ENCODE measurements at regions not wholly inside any gene's neighbourhood (a gene's known extent, or its start where the extent isn't known, plus 50 kb on each side); places are given as distances from the start of the nearest gene placed in this dataset.
A peak's percentile ranks its signal among the peaks of the same experiment; 100 is the strongest.

DNA sequence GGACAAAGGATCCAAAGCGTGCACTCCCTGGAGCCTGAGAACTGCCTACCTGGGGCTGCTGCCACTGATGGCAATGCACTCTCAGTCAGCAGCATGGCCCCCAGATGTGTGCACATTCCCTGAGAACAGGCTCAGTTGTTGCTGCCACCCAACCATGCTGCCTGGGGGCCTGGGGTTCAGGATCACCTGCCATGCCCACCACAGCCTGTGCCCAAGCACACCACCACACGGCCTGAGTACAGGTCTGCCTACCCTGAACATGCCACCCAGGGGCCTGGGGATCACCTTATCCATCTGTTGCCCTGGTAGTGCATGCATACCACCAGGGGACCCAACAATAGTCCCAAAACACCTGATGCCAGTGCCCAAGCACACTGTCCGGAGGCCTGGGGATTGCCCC lies 1174.5 kb downstream of the SORCS1 start:
- no peaks in the 10 kb centered on the region for H3K36me3 ChIP-seq
- TF ChIP-seq, protein P1, sequence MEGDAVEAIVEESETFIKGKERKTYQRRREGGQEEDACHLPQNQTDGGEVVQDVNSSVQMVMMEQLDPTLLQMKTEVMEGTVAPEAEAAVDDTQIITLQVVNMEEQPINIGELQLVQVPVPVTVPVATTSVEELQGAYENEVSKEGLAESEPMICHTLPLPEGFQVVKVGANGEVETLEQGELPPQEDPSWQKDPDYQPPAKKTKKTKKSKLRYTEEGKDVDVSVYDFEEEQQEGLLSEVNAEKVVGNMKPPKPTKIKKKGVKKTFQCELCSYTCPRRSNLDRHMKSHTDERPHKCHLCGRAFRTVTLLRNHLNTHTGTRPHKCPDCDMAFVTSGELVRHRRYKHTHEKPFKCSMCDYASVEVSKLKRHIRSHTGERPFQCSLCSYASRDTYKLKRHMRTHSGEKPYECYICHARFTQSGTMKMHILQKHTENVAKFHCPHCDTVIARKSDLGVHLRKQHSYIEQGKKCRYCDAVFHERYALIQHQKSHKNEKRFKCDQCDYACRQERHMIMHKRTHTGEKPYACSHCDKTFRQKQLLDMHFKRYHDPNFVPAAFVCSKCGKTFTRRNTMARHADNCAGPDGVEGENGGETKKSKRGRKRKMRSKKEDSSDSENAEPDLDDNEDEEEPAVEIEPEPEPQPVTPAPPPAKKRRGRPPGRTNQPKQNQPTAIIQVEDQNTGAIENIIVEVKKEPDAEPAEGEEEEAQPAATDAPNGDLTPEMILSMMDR (IDR thresholded peaks at IDR 0.05): no peak
- no peak for TF ChIP-seq POLR2AphosphoS5 (IDR thresholded peaks at IDR 0.05)
- TF ChIP-seq POLR2A (IDR thresholded peaks at IDR 0.05; ENCODE audit: low read depth): no peak
- H3K4me1 ChIP-seq: peaks cover 0 to 10% (median 0%) of the 10 kb centered on the region in 4 donors
- H3K4me3 ChIP-seq: no peak overlapping the region
- DNase-seq (ENCODE audit: extremely low spot score): no peak
- no CpG with 5 or more reads among the region's 3 CpGs for WGBS
- H3K9me3 ChIP-seq: no peaks in the 10 kb centered on the region
- intact Hi-C loops (cut with DNase I): no loop called here
- no peak overlapping the region for H3K27ac ChIP-seq (replicated peaks in 1 of 4)
- no peaks in the 10 kb centered on the region for H3K27me3 ChIP-seq

DNA sequence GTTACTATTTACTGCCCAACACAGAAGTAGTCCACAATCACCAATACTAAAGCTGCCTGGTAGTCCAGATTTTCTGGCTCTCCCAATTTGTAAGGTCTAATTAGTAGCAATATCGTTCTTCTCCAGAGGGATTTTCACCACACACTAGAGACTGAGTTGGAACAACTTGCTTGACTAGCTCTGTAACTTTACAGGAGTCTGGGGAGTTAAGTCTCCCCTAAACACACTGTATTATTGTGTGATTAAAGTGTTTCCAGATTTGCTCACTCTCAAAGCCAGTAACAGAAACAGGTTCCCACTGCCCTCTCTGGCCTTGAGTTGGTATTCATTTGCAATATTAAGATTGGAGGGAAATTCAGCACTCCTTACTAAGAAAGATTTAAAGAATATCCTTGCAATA lies 1175.7 kb downstream of the SORCS1 start:
- DNase-seq (ENCODE audit: extremely low spot score): no peak
- TF ChIP-seq EP300 (IDR thresholded peaks at IDR 0.05) (no peak), POLR2AphosphoS5 (IDR thresholded peaks at IDR 0.05) (no peak), POLR2A (IDR thresholded peaks at IDR 0.05; ENCODE audit: low read depth) (no peak)
- TF ChIP-seq, protein P1 (IDR thresholded peaks at IDR 0.05): no peak
- peaks cover 0 to 10% (median 0%) of the 10 kb centered on the region in 4 donors for H3K4me1 ChIP-seq
- H3K27me3 ChIP-seq: no peaks in the 10 kb centered on the region
- H3K27ac ChIP-seq (replicated peaks in 1 of 4): no peak overlapping the region
- WGBS: 76% methylated on average over 1 of the region's 1 CpG
- no peaks in the 10 kb centered on the region for H3K9me3 ChIP-seq
- intact Hi-C loops (cut with DNase I): no loop called here
- no peaks in the 10 kb centered on the region for H3K36me3 ChIP-seq
- H3K4me3 ChIP-seq: no peak overlapping the region

DNA sequence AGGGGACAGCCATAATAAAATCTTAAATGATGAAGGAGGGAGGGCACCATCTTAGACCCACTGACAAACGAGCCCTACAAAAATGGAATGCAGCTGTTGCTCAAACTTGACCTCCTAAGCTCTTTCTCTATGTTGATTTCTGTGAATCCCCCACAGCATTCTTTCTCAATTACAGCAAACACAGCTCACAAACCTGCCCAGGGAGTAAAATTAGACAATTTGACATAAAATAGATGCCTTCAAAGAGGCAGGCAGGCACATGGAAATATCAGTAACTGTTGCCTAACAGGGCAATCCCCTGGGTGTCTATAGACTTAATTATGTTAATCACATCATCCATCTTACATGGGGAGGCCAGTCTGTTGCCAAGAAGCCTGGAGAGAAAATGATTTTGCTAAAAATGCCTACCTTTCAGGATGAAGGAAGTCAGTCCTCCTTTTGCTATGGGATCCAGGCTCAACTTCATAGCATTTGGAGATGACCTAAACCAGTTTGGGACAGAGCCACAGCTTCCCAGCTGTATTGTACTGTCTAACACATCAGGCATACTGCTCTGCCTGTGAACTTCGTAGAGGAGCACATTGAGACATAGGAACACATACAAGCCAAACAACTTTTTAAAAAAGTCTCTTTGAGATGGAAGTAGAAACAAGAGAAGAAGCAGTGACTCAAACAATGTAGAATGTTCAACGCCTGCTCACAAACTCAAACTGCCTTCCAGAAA lies 1177.4 kb downstream of the SORCS1 start:
- 37% methylated on average over 3 of the region's 3 CpGs for WGBS
- H3K4me1 ChIP-seq: peaks cover 0 to 10% (median 0%) of the 10 kb centered on the region in 4 donors
- H3K36me3 ChIP-seq: no peaks in the 10 kb centered on the region
- intact Hi-C loops (cut with DNase I): no loop called here
- no peaks in the 10 kb centered on the region for H3K9me3 ChIP-seq
- TF ChIP-seq, protein P1 (IDR thresholded peaks at IDR 0.05): no peak
- TF ChIP-seq POLR2A (IDR thresholded peaks at IDR 0.05; ENCODE audit: low read depth) (no peak), POLR2AphosphoS5 (IDR thresholded peaks at IDR 0.05) (no peak), EP300 (IDR thresholded peaks at IDR 0.05) (no peak)
- no peak for DNase-seq (ENCODE audit: extremely low spot score)
- H3K27ac ChIP-seq (replicated peaks in 1 of 4): peak overlapping the region in 1 of 4 donors; percentile 4
- H3K4me3 ChIP-seq: no peak overlapping the region
- H3K27me3 ChIP-seq: no peaks in the 10 kb centered on the region

DNA sequence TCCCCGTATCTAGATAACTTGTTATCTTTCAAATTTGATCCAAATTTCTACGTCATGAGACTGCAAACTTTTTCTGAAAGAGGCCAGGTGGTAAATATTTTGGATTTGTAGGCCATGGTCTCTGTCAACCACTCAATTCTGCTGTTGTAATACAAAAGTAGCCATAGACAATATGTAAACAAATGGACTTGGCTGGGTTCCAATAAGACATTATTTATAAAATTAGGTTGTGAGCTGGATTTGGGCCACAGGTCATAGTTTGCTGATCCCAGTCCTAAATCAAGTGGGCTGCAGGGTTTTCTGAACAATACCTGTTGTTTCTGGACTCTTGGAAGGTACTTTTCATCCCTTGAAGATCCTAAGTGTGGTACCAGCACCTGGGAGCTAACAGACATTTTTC lies 1178.0 kb downstream of the SORCS1 start:
- H3K4me1 ChIP-seq: peaks cover 0 to 10% (median 0%) of the 10 kb centered on the region in 4 donors
- DNase-seq (ENCODE audit: extremely low spot score): no peak
- no peak for TF ChIP-seq POLR2A (IDR thresholded peaks at IDR 0.05; ENCODE audit: low read depth)
- no peak for TF ChIP-seq EP300 (IDR thresholded peaks at IDR 0.05)
- TF ChIP-seq POLR2AphosphoS5 (IDR thresholded peaks at IDR 0.05): no peak
- TF ChIP-seq, protein P1 (IDR thresholded peaks at IDR 0.05): no peak
- WGBS: 83% methylated on average over 2 of the region's 2 CpGs
- peak overlapping the region in 1 of 4 donors; percentile 4 for H3K27ac ChIP-seq (replicated peaks in 1 of 4)
- intact Hi-C loops (cut with DNase I): no loop called here
- H3K27me3 ChIP-seq: no peaks in the 10 kb centered on the region
- no peak overlapping the region for H3K4me3 ChIP-seq
- H3K9me3 ChIP-seq: no peaks in the 10 kb centered on the region
- no peaks in the 10 kb centered on the region for H3K36me3 ChIP-seq

DNA sequence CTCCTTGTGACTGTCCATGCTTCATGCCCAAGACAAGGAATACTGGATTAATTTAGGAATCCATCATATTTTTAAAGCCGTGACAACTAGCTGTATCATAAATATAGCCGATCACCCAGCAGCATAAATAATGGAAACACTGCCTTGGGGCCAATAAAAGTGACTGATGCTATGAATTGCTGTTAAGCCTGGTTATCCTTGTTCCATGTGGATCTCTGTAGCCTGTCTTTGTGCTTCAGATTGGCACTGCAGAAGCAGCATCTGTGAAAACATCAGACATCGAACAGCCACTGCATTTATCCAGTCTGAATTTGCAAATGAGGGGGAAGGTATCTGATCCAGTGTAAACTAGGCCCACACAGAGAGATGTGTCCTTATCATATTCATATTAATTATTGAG lies 1181.8 kb downstream of the SORCS1 start:
- Histone ChIP-seq H3K36me3 (no peaks in the 10 kb centered on the region), H3K4me1 (peaks cover 0 to 10% (median 0%) of the 10 kb centered on the region in 4 donors), H3K27ac (replicated peaks in 1 of 4) (no peak overlapping the region), H3K9me3 (no peaks in the 10 kb centered on the region), H3K4me3 (no peak overlapping the region), H3K27me3 (no peaks in the 10 kb centered on the region)
- DNase-seq (ENCODE audit: extremely low spot score): no peak
- WGBS: 81% methylated on average over 3 of the region's 3 CpGs
- TF ChIP-seq POLR2AphosphoS5 (IDR thresholded peaks at IDR 0.05): no peak
- TF ChIP-seq EP300 (IDR thresholded peaks at IDR 0.05): no peak
- TF ChIP-seq, protein P1 (IDR thresholded peaks at IDR 0.05): no peak
- no peak for TF ChIP-seq POLR2A (IDR thresholded peaks at IDR 0.05; ENCODE audit: low read depth)
- intact Hi-C loops (cut with DNase I): no loop called here

All from esophagus muscularis mucosa (tissue), 4 donors.